K562 (cell line): ENCODE measurements at regions not wholly inside any gene's neighbourhood (a gene's known extent, or its start where the extent isn't known, plus 50 kb on each side); places are given as distances from the start of the nearest gene placed in this dataset.

Source experiments
- ATAC-seq: fragments of 200-7000 bp; cut with Tn5 transposase; 3 replicates; pipeline ENCODE4 v1.9.1; 2020; ENCODE audit warnings: moderate library complexity
- BruUV-seq: library from RNA; stranded (reverse); fragments of 400-500 nt; replicated peaks from 2 replicates; lab custom pipeline; 2021; lab: Mats Ljungman, UMichigan
- CTCF ChIA-PET: fragments of 300-600 bp; formaldehyde crosslinking; extraction: SDS; loops from one replicate; lab custom pipeline; 2021; ENCODE audit warnings: low intra/inter-chr PET ratio; lab: Yijun Ruan, JAX
- POLR2A ChIA-PET: fragments of 300-600, 350-650 bp; sonication (Branson Sonifier 250); formaldehyde crosslinking; extraction: SDS; loops from one replicate; lab custom pipeline; 2021; ENCODE audit warnings: antibody characterized with exemption, inconsistent platforms; lab: Yijun Ruan, JAX
- DNase-seq, 4 experiments: peaks; one replicate each; pipeline versions ENCODE4 v3.0.0 to v3.0.0-alpha.2; 2011 to 2018; ENCODE audit warnings: low spot score in 3 of 4, mixed read lengths in 3 of 4; ENCODE audit errors: extremely low read depth in 1 of 4
- FAIRE-seq: peaks from 2 replicates; lab custom pipeline; 2011; peaks lifted over from hg19 to GRCh38; lab: Jason Lieb, UNC
- H2AFZ ChIP-seq: 2 replicates; pipeline ENCODE4 v1.6.0; 2011; ENCODE audit warnings: low read depth, low read length, control low read depth, inconsistent platforms
- H3K27ac ChIP-seq: fragments of 200-600 bp; 3 replicates; pipeline ENCODE4 v1.8.0; 2011; ENCODE audit warnings: low read depth, mild to moderate bottlenecking, control low read depth, inconsistent platforms, low read length, moderate library complexity, mixed read lengths; ENCODE audit errors: extremely low read depth
- H3K27me3 ChIP-seq, 2 experiments: fragments of 300-600 bp in 1 of 2; 2 replicates in 1 of 2; 3 replicates in 1 of 2; pipeline versions ENCODE4 v1.6.0 to v1.8.0; 2011; ENCODE audit warnings: inconsistent platforms in 2 of 2, low read length in 2 of 2, mild to moderate bottlenecking in 1 of 2, mixed read lengths in 1 of 2, moderate library complexity in 1 of 2; ENCODE audit not compliant: control insufficient read depth in 2 of 2, insufficient read depth in 2 of 2
- H3K36me3 ChIP-seq: fragments of 300-600 bp; 3 replicates; pipeline ENCODE4 v1.8.0; 2011; ENCODE audit warnings: mild to moderate bottlenecking, low read length, inconsistent platforms; ENCODE audit not compliant: control insufficient read depth, insufficient read depth
- H3K4me1 ChIP-seq, 2 experiments: fragments of 200-600 bp in 1 of 2; replicated peaks in 1 of 2; 2 replicates in 1 of 2; 3 replicates in 1 of 2; pipeline versions ENCODE4 v1.5.1 to v1.8.0; 2011; ENCODE audit warnings: inconsistent platforms in 2 of 2, low read length in 2 of 2, mild to moderate bottlenecking in 1 of 2, mixed read lengths in 1 of 2, moderate library complexity in 1 of 2; ENCODE audit not compliant: control insufficient read depth in 2 of 2, insufficient read depth in 2 of 2
- H3K4me2 ChIP-seq: 2 replicates; pipeline ENCODE4 v1.6.1; 2011; ENCODE audit warnings: low read length, control low read depth, inconsistent platforms, mixed read lengths; ENCODE audit not compliant: insufficient read depth
- H3K4me3 ChIP-seq: fragments of 200-600 bp; sonication (generic), shearing (Covaris generic); 2 replicates; pipeline ENCODE4 v1.5.1; 2016; ENCODE audit warnings: control low read depth, inconsistent platforms
- H3K79me2 ChIP-seq: fragments of 200-600 bp; 3 replicates; pipeline ENCODE4 v1.8.0; 2011; ENCODE audit warnings: low read length, inconsistent platforms; ENCODE audit not compliant: control insufficient read depth, insufficient read depth
- H3K9ac ChIP-seq, 2 experiments: 2 replicates each; pipeline versions ENCODE4 v1.6.0 to v1.6.1; 2011; ENCODE audit warnings: low read depth in 2 of 2, low read length in 2 of 2, control low read depth in 1 of 2, inconsistent platforms in 1 of 2, mild to moderate bottlenecking in 1 of 2, mixed read lengths in 1 of 2; ENCODE audit not compliant: insufficient read depth in 1 of 2
- H3K9me1 ChIP-seq: one replicate; pipeline ENCODE4 v1.6.0; 2011; ENCODE audit warnings: inconsistent platforms, mild to moderate bottlenecking, low read length, moderate library complexity; ENCODE audit not compliant: control insufficient read depth, insufficient read depth
- H3K9me3 ChIP-seq: replicated peaks from 2 replicates; pipeline ENCODE4 v1.5.1; 2011; ENCODE audit warnings: low read depth, low read length, inconsistent platforms; ENCODE audit not compliant: control insufficient read depth, insufficient read depth
- H4K20me1 ChIP-seq: replicated peaks from 2 replicates; pipeline ENCODE4 v1.6.1; 2011; ENCODE audit warnings: low read length, inconsistent platforms, mixed read lengths; ENCODE audit not compliant: control insufficient read depth, insufficient read depth
- EZH2 ChIP-seq: IDR thresholded peaks from 2 replicates; pipeline ENCODE4 v1.6.1; 2012; ENCODE audit warnings: low read depth, mild to moderate bottlenecking, inconsistent platforms, low read length, borderline replicate concordance
- KHSRP ChIP-seq: fragments of 450-650 bp; IDR thresholded peaks from 2 replicates; pipeline ENCODE4 v1.6.1; 2017
- SAP30 ChIP-seq: fragments of 200-600 bp; sonication (generic); IDR thresholded peaks from 2 replicates; pipeline ENCODE4 v1.6.1; 2012; ENCODE audit warnings: borderline replicate concordance, low read depth, mild to moderate bottlenecking, moderate library complexity, low read length, control low read depth, inconsistent platforms; ENCODE audit not compliant: insufficient read depth, poor library complexity, severe bottlenecking
- TFE3 ChIP-seq: fragments of 450-650 bp; formaldehyde crosslinking; IDR thresholded peaks from 2 replicates; pipeline ENCODE4 v1.4.0; 2020; ENCODE audit warnings: mild to moderate bottlenecking, mixed read lengths
- WGBS: fragments of 100-300 bp; shearing (Covaris generic); methylation state at CpG from one replicate; pipeline ENCODE4 v1.1.6; 2016; ENCODE audit warnings: low coverage, mixed read lengths; ENCODE audit not compliant: insufficient coverage; ENCODE audit errors: missing lambda C conversion rate; 5-methylcytosine and 5-hydroxymethylcytosine counted together
- in situ Hi-C: fragments of 300-500 bp; cut with MboI; formaldehyde crosslinking; loops from 4 replicates; pipeline ENCODE4 v1.15.0; 2018; ENCODE audit warnings: inconsistent platforms, mixed read lengths
- intact Hi-C: fragments of 100-400 bp; cut with micrococcal nuclease; formaldehyde crosslinking; loops from 2 replicates; pipeline ENCODE4 v1.14.2; 2022

DNA sequence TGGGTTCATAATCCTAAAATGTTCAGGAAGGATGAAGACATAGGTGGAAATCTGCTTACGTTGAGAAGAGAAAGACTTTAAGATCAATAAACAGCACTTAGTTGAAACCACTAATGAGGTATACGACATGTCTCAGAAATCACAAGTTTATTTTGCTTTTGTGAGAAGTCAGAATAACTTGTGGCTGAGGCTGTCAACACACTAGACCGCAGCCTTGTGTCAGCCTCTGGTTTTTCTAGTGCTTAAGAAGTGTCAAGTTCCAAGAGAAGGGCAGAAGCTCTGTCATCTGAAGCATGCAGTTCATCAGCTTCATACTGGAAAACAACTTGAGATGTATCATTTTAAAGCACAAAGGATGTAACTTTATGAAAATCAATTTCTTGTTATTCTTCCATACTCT is 420.9 kb downstream of the METTL15 start:
- no peak overlapping the region for H2AFZ ChIP-seq
- no peak overlapping the region for H3K4me2 ChIP-seq
- H3K27ac ChIP-seq: no peak overlapping the region
- no peaks in the 10 kb centered on the region for H3K9me1 ChIP-seq
- H3K36me3 ChIP-seq: no peaks in the 10 kb centered on the region
- no peak overlapping the region for H3K4me3 ChIP-seq
- WGBS: 2% methylated on average over 3 of the region's 3 CpGs
- DNase-seq (no peak), FAIRE-seq (no peak), ATAC-seq (no peak)
- H4K20me1 ChIP-seq: no peaks in the 10 kb centered on the region
- H3K9ac ChIP-seq: no peak overlapping the region
- H3K9me3 ChIP-seq: no peaks in the 10 kb centered on the region
- no peaks in the 10 kb centered on the region for H3K79me2 ChIP-seq
- intact Hi-C loops: loop anchor here (5.0 kb wide), 1 partner anchor 822 kb away; no protein-coding TSS in a partner anchor
- H3K4me1 ChIP-seq: no peaks in the 10 kb centered on the region
- no TSS peak for BruUV-seq
- ChIA-PET POLR2A (no interaction called here), CTCF (no interaction called here)
- in situ Hi-C loops: no loop called here
- H3K27me3 ChIP-seq: no peaks in the 10 kb centered on the region
- no peak for TF ChIP-seq EZH2
- TF ChIP-seq TFE3 (CRISPR knock-in tag): no peak
- no peak for TF ChIP-seq KHSRP

DNA sequence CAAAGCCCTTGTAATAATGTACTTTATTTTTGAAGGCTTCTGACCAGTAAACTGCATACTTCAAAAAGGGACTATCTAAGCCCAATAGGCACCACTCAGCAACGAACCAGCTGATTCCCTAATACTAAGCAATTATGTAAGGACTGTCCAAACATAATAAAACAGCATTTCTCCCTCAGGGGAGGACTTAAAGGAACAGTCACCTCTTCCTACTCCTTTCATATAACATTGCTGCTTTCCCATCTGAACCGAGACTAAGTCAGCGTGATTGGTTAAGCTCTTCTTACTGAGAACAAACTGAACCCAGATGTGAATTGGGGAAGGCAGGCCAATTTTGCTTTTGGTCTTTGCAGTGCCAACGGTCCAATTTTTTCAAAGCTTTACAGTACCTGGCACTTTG is 420.0 kb downstream of the METTL15 start:
- Histone ChIP-seq H3K27me3 (no peaks in the 10 kb centered on the region), H3K9me3 (no peaks in the 10 kb centered on the region), H3K79me2 (no peaks in the 10 kb centered on the region), H3K36me3 (no peaks in the 10 kb centered on the region), H3K9me1 (no peaks in the 10 kb centered on the region), H4K20me1 (no peaks in the 10 kb centered on the region), H3K27ac (no peak overlapping the region)
- POLR2A ChIA-PET: no interaction called here
- no peak for ATAC-seq
- 0% methylated on average over 4 of the region's 4 CpGs for WGBS
- intact Hi-C loops: loop anchor here (5.0 kb wide), 1 partner anchor 821 kb away; no protein-coding TSS in a partner anchor
- in situ Hi-C loops: no loop called here
- TF ChIP-seq SAP30: no peak
- TF ChIP-seq, all 486 proteins: peak for 0
- H2AFZ ChIP-seq: no peak overlapping the region
- H3K4me2 ChIP-seq: no peak overlapping the region
- H3K4me3 ChIP-seq: no peak overlapping the region
- FAIRE-seq (no peak), DNase-seq (no peak)
- H3K4me1 ChIP-seq: no peaks in the 10 kb centered on the region
- no TSS peak for BruUV-seq
- CTCF ChIA-PET: no interaction called here
- H3K9ac ChIP-seq: no peak overlapping the region
